ENCODE measurements at regions not wholly inside any gene's neighbourhood (a gene's known extent, or its start where the extent isn't known, plus 50 kb on each side); places are given as distances from the start of the nearest gene placed in this dataset.
A peak's percentile ranks its signal among the peaks of the same experiment; 100 is the strongest.
"Not testable (repeated sequence)": the region's sequence is repeated elsewhere in the genome, so short reads cannot be mapped to it uniquely, and the experiment has no call there.

- DNase-seq (ENCODE audit: low spot score): no peak
- in situ Hi-C loops (cut with HindIII; ENCODE audit: low sequenced_read_pairs): no loop called here
These were observed 183.5 kb upstream of the SDK2 start for GRCh38 chr17:73827627-73828291.

- DNase-seq (ENCODE audit: low spot score): no peak
- in situ Hi-C loops (cut with HindIII; ENCODE audit: low sequenced_read_pairs): no loop called here
These were observed 185.5 kb upstream of the SDK2 start for GRCh38 chr17:73829676-73830280.

GRCh38 chr17:73831699-73832098 is 187.5 kb upstream of the SDK2 start:
- in situ Hi-C loops (cut with HindIII; ENCODE audit: low sequenced_read_pairs): no loop called here
- no peak for DNase-seq (ENCODE audit: low spot score)

GRCh38 chr17:73833775-73834488 is 189.7 kb upstream of the SDK2 start:
- peak; percentile 8 for DNase-seq (ENCODE audit: low spot score)
- in situ Hi-C loops (cut with HindIII; ENCODE audit: low sequenced_read_pairs): no loop called here

GRCh38 chr17:73834684-73835343 is 190.6 kb upstream of the SDK2 start:
- no peak for DNase-seq (ENCODE audit: low spot score)
- in situ Hi-C loops (cut with HindIII; ENCODE audit: low sequenced_read_pairs): no loop called here

- in situ Hi-C loops (cut with HindIII; ENCODE audit: low sequenced_read_pairs): no loop called here
- no peak for DNase-seq (ENCODE audit: low spot score)
These were observed 191.4 kb upstream of the SDK2 start for GRCh38 chr17:73835605-73836004.

GRCh38 chr17:73838815-73839214 is 194.6 kb upstream of the SDK2 start:
- in situ Hi-C loops (cut with HindIII; ENCODE audit: low sequenced_read_pairs): no loop called here
- no peak for DNase-seq (ENCODE audit: low spot score)

GRCh38 chr17:73840829-73841228 is 196.6 kb upstream of the SDK2 start:
- no peak for DNase-seq (ENCODE audit: low spot score)
- in situ Hi-C loops (cut with HindIII; ENCODE audit: low sequenced_read_pairs): no loop called here

GRCh38 chr17:73841431-73842060 is 197.3 kb upstream of the SDK2 start:
- in situ Hi-C loops (cut with HindIII; ENCODE audit: low sequenced_read_pairs): no loop called here
- no peak for DNase-seq (ENCODE audit: low spot score)

- DNase-seq (ENCODE audit: low spot score): no peak
- in situ Hi-C loops (cut with HindIII; ENCODE audit: low sequenced_read_pairs): no loop called here
These were observed 203.7 kb upstream of the SDK2 start for GRCh38 chr17:73847952-73848351.

- DNase-seq (ENCODE audit: low spot score): no peak
- in situ Hi-C loops (cut with HindIII; ENCODE audit: low sequenced_read_pairs): no loop called here
These were observed 206.2 kb upstream of the SDK2 start for GRCh38 chr17:73850426-73850825.

- in situ Hi-C loops (cut with HindIII; ENCODE audit: low sequenced_read_pairs): no loop called here
These were observed 206.8 kb upstream of the SDK2 start for GRCh38 chr17:73851091-73851490.

GRCh38 chr17:73851921-73852320 is 207.7 kb upstream of the SDK2 start:
- in situ Hi-C loops (cut with HindIII; ENCODE audit: low sequenced_read_pairs): no loop called here
- no peak for DNase-seq (ENCODE audit: low spot score)

More at GRCh38 chr17:73851091-73851490, 206.8 kb upstream of the SDK2 start:
- DNase-seq (ENCODE audit: low spot score): no peak

GRCh38 chr17:73855720-73856333 is 211.6 kb upstream of the SDK2 start:
- in situ Hi-C loops (cut with HindIII; ENCODE audit: low sequenced_read_pairs): no loop called here
- no peak for DNase-seq (ENCODE audit: low spot score)

- in situ Hi-C loops (cut with HindIII; ENCODE audit: low sequenced_read_pairs): no loop called here
- DNase-seq (ENCODE audit: low spot score): peak; percentile 9
These were observed 212.3 kb upstream of the SDK2 start for GRCh38 chr17:73856556-73856955.

- in situ Hi-C loops (cut with HindIII; ENCODE audit: low sequenced_read_pairs); DNase-seq (ENCODE audit: low spot score): not testable (repeated sequence)
These were observed 215.3 kb upstream of the SDK2 start for GRCh38 chr17:73859439-73860008.

GRCh38 chr17:73861543-73861942 is 217.3 kb upstream of the SDK2 start:
- in situ Hi-C loops (cut with HindIII; ENCODE audit: low sequenced_read_pairs): no loop called here
- no peak for DNase-seq (ENCODE audit: low spot score)

GRCh38 chr17:73863761-73864535 is 219.7 kb upstream of the SDK2 start:
- in situ Hi-C loops (cut with HindIII; ENCODE audit: low sequenced_read_pairs): no loop called here
- peak; percentile 73 for DNase-seq (ENCODE audit: low spot score)
